WI38 (cell line): ENCODE measurements at regions not wholly inside any gene's neighbourhood (a gene's known extent, or its start where the extent isn't known, plus 50 kb on each side); places are given as distances from the start of the nearest gene placed in this dataset.
"Not testable (repeated sequence)": the region's sequence is repeated elsewhere in the genome, so short reads cannot be mapped to it uniquely, and the experiment has no call there.

Experiments
- H3K4me3 ChIP-seq: 2 replicates; pipeline ENCODE4 v1.5.1; 2011; ENCODE audit warnings: low read depth, mild to moderate bottlenecking, control low read depth, low read length
- TF ChIP-seq, protein P1 (sequence below): IDR thresholded peaks from 2 replicates; pipeline ENCODE4 v1.5.1; 2012; ENCODE audit warnings: low read depth, mild to moderate bottlenecking, control low read depth, low read length

- H3K4me3 ChIP-seq = no peak overlapping the region
- TF ChIP-seq, protein P1, sequence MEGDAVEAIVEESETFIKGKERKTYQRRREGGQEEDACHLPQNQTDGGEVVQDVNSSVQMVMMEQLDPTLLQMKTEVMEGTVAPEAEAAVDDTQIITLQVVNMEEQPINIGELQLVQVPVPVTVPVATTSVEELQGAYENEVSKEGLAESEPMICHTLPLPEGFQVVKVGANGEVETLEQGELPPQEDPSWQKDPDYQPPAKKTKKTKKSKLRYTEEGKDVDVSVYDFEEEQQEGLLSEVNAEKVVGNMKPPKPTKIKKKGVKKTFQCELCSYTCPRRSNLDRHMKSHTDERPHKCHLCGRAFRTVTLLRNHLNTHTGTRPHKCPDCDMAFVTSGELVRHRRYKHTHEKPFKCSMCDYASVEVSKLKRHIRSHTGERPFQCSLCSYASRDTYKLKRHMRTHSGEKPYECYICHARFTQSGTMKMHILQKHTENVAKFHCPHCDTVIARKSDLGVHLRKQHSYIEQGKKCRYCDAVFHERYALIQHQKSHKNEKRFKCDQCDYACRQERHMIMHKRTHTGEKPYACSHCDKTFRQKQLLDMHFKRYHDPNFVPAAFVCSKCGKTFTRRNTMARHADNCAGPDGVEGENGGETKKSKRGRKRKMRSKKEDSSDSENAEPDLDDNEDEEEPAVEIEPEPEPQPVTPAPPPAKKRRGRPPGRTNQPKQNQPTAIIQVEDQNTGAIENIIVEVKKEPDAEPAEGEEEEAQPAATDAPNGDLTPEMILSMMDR = no peak
These were observed 94.2 kb upstream of the SMIM31 start for GRCh38 chr4:164659765-164660164.

DNA sequence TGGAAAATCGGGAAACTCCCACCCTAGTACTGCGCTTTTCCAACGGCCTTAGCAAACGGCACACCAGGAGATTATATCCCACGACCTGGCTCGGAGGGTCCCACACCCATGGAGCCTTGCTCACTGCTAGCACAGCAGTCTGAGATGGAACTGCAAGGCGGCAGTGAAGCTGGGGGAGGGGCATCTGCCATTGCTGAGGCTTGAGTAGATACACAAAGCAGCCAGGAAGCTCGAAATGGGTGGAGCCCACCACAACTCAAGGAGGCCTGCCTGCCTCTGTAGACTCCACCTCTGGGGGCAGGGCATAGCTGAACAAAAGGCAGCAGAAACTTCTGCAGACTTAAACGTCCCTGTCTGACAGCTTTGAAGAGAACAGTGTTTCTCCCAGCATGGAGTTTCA, 77.8 kb upstream of the SMIM31 start:
- not testable (repeated sequence) for H3K4me3 ChIP-seq

DNA sequence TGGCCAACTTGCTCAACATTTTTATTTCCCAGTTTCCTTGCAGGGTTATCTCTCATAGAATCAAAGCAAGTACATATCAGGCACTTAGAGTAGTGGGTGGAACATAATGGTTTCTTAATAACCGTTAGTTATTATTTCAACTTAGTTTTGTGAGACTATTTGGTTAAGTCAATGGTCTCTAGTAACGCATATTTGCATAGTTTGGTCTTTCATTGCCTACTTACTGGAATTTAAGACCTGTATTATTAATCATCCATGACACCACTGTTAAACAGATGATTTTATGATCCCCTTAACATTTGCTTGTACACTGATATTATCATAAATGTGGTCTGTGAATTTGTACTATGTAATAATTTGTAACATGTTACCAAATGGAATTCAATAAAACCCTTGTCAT, 70.9 kb upstream of the SMIM31 start:
- H3K4me3 ChIP-seq = no peak overlapping the region
- TF ChIP-seq, protein P1 = no peak

- TF ChIP-seq, protein P1 = no peak
- H3K4me3 ChIP-seq = no peak overlapping the region
These were observed 58.3 kb upstream of the SMIM31 start for GRCh38 chr4:164695650-164696049.

- TF ChIP-seq, protein P1 = no peak
These were observed 53.5 kb upstream of the SMIM31 start for GRCh38 chr4:164700471-164700870.

GRCh38 chr4:164701665-164702064, 52.3 kb upstream of the SMIM31 start:
- H3K4me3 ChIP-seq = no peak overlapping the region
- TF ChIP-seq, protein P1 = no peak

More at GRCh38 chr4:164700471-164700870, 53.5 kb upstream of the SMIM31 start:
- H3K4me3 ChIP-seq = no peak overlapping the region
